Erythroblast (primary cell): ENCODE measurements at regions not wholly inside any gene's neighbourhood (a gene's known extent, or its start where the extent isn't known, plus 50 kb on each side); places are given as distances from the start of the nearest gene placed in this dataset.

Experiments used
- GATA1 ChIP-seq: IDR thresholded peaks from 2 replicates; pipeline ENCODE4 v1.6.1; 2011; ENCODE audit warnings: low read depth, mild to moderate bottlenecking, control low read depth, low read length, moderate library complexity
- POLR2A ChIP-seq: IDR thresholded peaks from 2 replicates; pipeline ENCODE4 v1.6.1; 2011; ENCODE audit warnings: mild to moderate bottlenecking, low read length

GRCh38 chr14:53740570-53740969, 216.1 kb downstream of the BMP4 start:
- no peak for TF ChIP-seq POLR2A
- no peak for TF ChIP-seq GATA1
